Peyer's patch (tissue), 4 donors: ENCODE measurements at regions not wholly inside any gene's neighbourhood (a gene's known extent, or its start where the extent isn't known, plus 50 kb on each side); places are given as distances from the start of the nearest gene placed in this dataset.

Experiments
- CTCF ChIP-seq, 6 experiments: fragments of 450-650 bp in 4 of 6; fragments of 200-600 bp in 2 of 6; sonication (generic) in 1 of 6; IDR thresholded peaks; one replicate each; pipeline ENCODE4 v1.5.1; 2017 to 2019; ENCODE audit warnings: antibody characterized with exemption in 6 of 6, mild to moderate bottlenecking in 3 of 6, moderate library complexity in 1 of 6
- POLR2A ChIP-seq, 2 donors: fragments of 450-650 bp; IDR thresholded peaks; one replicate each; pipeline ENCODE4 v1.5.1; 2017; ENCODE audit warnings: antibody characterized with exemption in 2 of 2, mild to moderate bottlenecking in 2 of 2, moderate library complexity in 2 of 2

DNA sequence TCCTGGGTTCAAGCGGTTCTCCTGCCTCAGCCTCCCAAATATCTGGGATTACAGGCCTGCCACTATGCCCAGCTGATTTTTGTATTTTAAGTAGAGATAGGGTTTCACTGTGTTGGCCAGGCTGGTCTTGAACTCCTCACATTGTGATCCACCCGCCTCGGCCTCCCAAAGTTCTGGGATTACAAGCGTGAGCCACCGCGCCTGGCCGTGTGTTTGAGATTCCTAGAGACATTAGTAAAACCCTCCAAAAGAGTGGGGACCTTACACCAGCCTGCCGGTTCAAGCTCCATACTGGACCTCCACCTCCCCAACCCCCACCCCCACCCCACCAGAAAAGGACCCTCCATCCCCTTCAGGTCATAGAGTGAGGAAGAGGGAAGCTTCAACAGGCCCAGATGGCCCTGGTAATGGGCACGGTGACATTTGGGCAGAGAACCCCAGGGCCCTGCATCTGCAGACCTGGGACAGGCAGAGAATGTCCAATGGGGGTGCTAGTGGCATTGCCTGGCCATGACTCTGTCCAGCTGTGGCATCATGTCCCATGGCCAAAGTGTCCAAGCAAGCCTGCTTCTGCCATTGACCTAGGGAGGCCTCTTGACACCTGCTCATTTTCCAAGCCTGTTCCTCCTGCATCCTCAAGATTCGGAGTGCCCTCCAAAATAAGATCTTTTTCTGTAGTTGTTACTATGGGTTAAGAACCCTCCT, 108.9 kb upstream of the KLF13 start:
- TF ChIP-seq POLR2A (IDR thresholded peaks at IDR 0.05) (no peak), CTCF (IDR thresholded peaks at IDR 0.05) (no peak)
